WERI-Rb-1 (cell line): ENCODE measurements at regions not wholly inside any gene's neighbourhood (a gene's known extent, or its start where the extent isn't known, plus 50 kb on each side); places are given as distances from the start of the nearest gene placed in this dataset.
A peak's percentile ranks its signal among the peaks of the same experiment; 100 is the strongest.

Experiments used
- DNase-seq: peaks from one replicate; pipeline ENCODE4 v3.0.0-alpha.2; 2020
- H3K27ac ChIP-seq: fragments of 250-450 bp; sonication (Bioruptor Pico); 2 replicates; pipeline ENCODE4 v1.5.1; 2020; ENCODE audit warnings: mild to moderate bottlenecking, moderate library complexity
- H3K27me3 ChIP-seq: fragments of 250-450 bp; sonication (Bioruptor Pico); 2 replicates; pipeline ENCODE4 v1.5.1; 2021; ENCODE audit warnings: mild to moderate bottlenecking, low read depth, moderate library complexity; ENCODE audit not compliant: insufficient read depth, severe bottlenecking
- H3K36me3 ChIP-seq: fragments of 250-450 bp; sonication (Bioruptor Pico); 2 replicates; pipeline ENCODE4 v1.5.1; 2020; ENCODE audit warnings: mild to moderate bottlenecking, moderate library complexity
- H3K4me3 ChIP-seq: 2 replicates; pipeline ENCODE4 v1.5.1; 2011; ENCODE audit warnings: low read depth, mild to moderate bottlenecking, control low read depth, low read length
- H3K9me3 ChIP-seq: fragments of 250-450 bp; sonication (Bioruptor Pico); 2 replicates; pipeline ENCODE4 v1.5.1; 2021; ENCODE audit warnings: mild to moderate bottlenecking, moderate library complexity; ENCODE audit not compliant: severe bottlenecking
- TF ChIP-seq, protein P1 (sequence below): IDR thresholded peaks from 2 replicates; pipeline ENCODE4 v1.5.1; 2011; ENCODE audit warnings: low read depth, mild to moderate bottlenecking, control low read depth, inconsistent platforms, low read length

DNA sequence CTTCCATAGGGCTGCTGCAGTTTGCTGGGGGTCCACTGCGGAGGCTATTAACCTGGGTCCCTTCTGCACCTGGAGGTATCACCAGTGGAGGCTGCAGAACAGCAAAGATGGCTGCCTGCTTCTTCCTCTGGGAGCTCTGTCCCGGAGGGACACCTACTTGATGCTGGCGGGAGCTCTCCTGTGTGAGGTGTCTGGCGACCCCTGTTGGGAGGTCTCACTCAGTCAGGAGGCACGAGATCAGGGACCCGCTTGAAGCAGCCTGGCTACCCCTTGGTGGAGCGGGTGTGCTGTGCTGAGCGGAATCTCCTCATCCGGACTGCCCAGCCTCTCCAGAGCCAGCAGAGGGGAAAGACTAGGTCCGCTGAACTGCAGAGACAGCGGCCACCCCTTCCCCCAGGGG lies 56.0 kb upstream of the CTXND1 start:
- Histone ChIP-seq H3K9me3 (no peaks in the 10 kb centered on the region), H3K27ac (no peak overlapping the region), H3K36me3 (no peaks in the 10 kb centered on the region), H3K27me3 (no peaks in the 10 kb centered on the region), H3K4me3 (no peak overlapping the region)
- DNase-seq = peak; percentile 32
- TF ChIP-seq, protein P1, sequence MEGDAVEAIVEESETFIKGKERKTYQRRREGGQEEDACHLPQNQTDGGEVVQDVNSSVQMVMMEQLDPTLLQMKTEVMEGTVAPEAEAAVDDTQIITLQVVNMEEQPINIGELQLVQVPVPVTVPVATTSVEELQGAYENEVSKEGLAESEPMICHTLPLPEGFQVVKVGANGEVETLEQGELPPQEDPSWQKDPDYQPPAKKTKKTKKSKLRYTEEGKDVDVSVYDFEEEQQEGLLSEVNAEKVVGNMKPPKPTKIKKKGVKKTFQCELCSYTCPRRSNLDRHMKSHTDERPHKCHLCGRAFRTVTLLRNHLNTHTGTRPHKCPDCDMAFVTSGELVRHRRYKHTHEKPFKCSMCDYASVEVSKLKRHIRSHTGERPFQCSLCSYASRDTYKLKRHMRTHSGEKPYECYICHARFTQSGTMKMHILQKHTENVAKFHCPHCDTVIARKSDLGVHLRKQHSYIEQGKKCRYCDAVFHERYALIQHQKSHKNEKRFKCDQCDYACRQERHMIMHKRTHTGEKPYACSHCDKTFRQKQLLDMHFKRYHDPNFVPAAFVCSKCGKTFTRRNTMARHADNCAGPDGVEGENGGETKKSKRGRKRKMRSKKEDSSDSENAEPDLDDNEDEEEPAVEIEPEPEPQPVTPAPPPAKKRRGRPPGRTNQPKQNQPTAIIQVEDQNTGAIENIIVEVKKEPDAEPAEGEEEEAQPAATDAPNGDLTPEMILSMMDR = peak; percentile 17; the same call in 1 of the 2 replicates

DNA sequence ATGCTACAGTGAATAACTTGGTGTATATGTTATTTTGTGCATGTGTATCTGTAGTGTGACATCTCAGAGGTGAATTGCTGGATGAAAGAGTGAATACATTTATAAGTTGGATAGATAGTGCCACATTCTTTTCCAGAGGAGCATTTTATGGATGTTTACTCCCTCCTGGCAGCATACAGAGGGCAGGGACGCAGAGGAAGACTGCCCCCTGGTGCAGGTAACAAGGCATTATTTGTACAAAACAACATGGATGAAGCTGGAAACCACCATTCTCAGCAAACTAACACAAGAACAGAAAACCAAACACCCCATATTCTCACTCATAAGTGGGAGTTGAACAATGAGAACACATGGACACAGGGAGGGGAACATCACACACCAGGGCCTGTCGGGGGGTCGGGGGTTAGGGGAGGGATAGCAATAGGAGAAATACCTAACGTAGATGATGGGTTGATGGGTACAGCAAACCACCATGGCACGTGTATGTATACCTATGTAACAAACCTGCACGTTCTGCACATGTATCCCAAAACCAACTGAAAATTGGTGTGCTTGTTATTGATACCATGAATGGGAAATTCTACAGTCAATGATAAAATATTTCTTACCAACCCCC lies 57.9 kb upstream of the CTXND1 start:
- peak; percentile 39 for DNase-seq
- H3K9me3 ChIP-seq = no peaks in the 10 kb centered on the region
- no peak overlapping the region for H3K4me3 ChIP-seq
- TF ChIP-seq, protein P1 = peak; percentile 57
- H3K36me3 ChIP-seq = no peaks in the 10 kb centered on the region
- H3K27me3 ChIP-seq = no peaks in the 10 kb centered on the region
- H3K27ac ChIP-seq = no peak overlapping the region

DNA sequence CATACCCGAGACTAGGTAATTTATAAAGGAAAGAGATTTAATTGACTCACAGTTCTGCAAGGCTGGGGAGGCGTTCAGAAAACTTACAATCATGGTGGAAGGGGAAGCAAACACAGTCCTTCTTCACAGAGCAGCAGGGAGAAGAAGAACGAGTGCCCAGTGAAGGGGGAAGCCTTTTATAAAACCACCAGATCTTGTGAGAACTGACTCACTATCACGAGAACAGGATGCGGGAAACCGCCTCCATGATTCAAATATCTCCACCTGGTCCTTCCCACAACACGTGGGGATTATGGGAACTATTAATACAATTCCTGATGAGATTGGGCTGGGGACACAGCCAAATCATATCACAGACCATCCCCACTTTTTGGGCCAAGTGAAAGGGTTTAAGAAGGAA lies 58.8 kb upstream of the CTXND1 start:
- TF ChIP-seq, protein P1 = no peak
- Histone ChIP-seq H3K27ac (no peak overlapping the region), H3K27me3 (no peaks in the 10 kb centered on the region), H3K36me3 (no peaks in the 10 kb centered on the region), H3K9me3 (no peaks in the 10 kb centered on the region), H3K4me3 (no peak overlapping the region)
- no peak for DNase-seq

DNA sequence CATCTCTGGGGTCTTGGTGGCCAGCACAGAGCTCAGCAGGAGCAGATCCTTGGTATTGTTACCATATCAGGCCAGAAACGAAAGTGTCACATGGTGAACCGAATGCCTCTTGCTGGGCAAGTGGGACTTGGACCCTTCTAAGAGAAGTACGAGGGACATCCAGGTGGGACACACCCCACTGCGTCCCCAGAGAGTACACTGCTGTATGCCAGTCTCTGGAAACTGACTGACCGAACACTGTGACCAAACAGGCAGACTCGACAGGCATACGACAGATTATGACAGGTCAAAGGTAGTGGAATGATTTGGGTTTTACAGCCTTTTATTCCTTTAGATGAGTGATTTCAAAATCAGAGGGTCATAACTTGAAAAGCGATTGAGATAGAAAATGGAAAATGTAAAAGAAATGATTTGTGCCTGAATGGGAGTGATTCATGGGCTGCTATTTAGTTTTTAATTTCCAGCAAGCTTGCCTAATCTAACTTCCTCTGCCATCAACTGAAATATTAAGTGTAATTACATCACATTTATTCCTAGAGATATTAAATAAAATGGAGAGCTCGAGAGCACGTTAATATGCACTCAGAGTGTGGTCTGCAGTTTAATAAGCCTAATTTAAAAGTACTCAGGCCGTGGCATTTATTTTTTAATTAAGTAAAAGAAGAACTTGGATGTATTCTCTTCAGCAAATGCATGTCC lies 63.4 kb upstream of the CTXND1 start:
- no peaks in the 10 kb centered on the region for H3K9me3 ChIP-seq
- H3K4me3 ChIP-seq = no peak overlapping the region
- DNase-seq = no peak
- H3K27ac ChIP-seq = no peak overlapping the region
- TF ChIP-seq, protein P1 = no peak
- H3K36me3 ChIP-seq = no peaks in the 10 kb centered on the region
- no peaks in the 10 kb centered on the region for H3K27me3 ChIP-seq

DNA sequence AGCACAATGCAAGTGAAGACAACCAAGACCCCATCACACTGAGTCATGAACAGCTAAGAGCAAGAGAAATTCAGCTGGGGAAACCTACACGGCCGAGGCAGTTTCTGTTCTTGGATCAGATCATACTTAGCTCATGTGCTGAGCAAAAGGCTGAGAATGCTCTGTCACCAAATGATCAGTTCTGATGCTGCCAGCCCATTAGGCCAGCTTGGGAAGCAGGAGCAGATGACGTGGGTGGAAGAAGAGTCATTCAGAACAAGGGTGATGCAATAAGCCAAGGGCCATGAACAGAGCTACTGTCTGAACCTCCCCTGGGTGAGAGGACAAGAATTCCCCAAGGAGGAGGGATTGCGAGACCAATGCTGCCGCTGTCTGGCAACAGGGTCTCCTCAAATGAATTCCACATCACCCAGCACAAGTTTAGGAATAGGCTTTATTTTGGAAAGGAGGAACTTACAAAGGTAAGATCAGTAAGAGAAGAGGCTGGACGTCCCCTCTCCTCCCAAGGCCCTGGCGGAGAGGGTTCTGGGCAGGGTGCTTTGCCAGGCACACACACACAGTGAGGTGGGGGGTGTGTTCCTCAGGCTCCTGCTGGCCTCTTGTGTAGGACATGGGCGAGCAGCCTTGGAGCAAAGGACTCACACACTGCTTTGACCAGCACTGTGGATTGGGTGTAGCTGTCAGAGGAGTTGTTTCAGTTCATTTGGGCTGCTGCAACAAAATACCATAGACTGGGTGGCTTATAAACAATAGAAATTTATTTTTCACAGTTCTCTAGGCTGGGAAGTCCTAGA lies 65.6 kb upstream of the CTXND1 start:
- no peak for DNase-seq
- Histone ChIP-seq H3K9me3 (no peaks in the 10 kb centered on the region), H3K27ac (no peak overlapping the region), H3K4me3 (no peak overlapping the region), H3K36me3 (no peaks in the 10 kb centered on the region), H3K27me3 (no peaks in the 10 kb centered on the region)
- TF ChIP-seq, protein P1 = no peak
